HL-60 (cell line): ENCODE measurements at regions not wholly inside any gene's neighbourhood (a gene's known extent, or its start where the extent isn't known, plus 50 kb on each side); places are given as distances from the start of the nearest gene placed in this dataset.

Experiments
- DNase-seq, 2 experiments: peaks; one replicate each; pipeline ENCODE4 v3.0.0-alpha.2; 2010 to 2020; ENCODE audit warnings: low read depth in 1 of 2, low spot score in 1 of 2
- H3K27ac ChIP-seq: fragments of 250-450 bp; sonication (Bioruptor Pico); replicated peaks from 2 replicates; pipeline ENCODE4 v1.5.1; 2020; ENCODE audit warnings: mild to moderate bottlenecking, moderate library complexity
- H3K27me3 ChIP-seq: fragments of 250-450 bp; sonication (Bioruptor Pico); 2 replicates; pipeline ENCODE4 v1.5.1; 2021; ENCODE audit warnings: mild to moderate bottlenecking, moderate library complexity; ENCODE audit not compliant: insufficient read depth, poor library complexity, severe bottlenecking
- H3K4me3 ChIP-seq: replicated peaks from 2 replicates; pipeline ENCODE4 v1.5.1; 2011; ENCODE audit warnings: mild to moderate bottlenecking, control low read depth, low read length; ENCODE audit not compliant: insufficient read depth
- CTCF ChIP-seq: IDR thresholded peaks from one replicate; pipeline ENCODE4 v1.5.1; 2011; ENCODE audit warnings: low read length, control low read depth, inconsistent platforms; ENCODE audit not compliant: insufficient read depth
- GABPA ChIP-seq: IDR thresholded peaks from 2 replicates; pipeline ENCODE4 v1.6.1; 2012; ENCODE audit warnings: low read depth
- POLR2AphosphoS5 ChIP-seq: IDR thresholded peaks from 2 replicates; pipeline ENCODE4 v1.6.1; 2012; ENCODE audit warnings: low read depth
- REST ChIP-seq: IDR thresholded peaks from 2 replicates; pipeline ENCODE4 v1.6.1; 2012; ENCODE audit warnings: low read depth; ENCODE audit not compliant: insufficient replicate concordance
- SPI1 ChIP-seq: IDR thresholded peaks from 2 replicates; pipeline ENCODE4 v1.6.1; 2012; ENCODE audit warnings: low read depth, mild to moderate bottlenecking, borderline replicate concordance

GRCh38 chr7:10210000-10210399 is 763.7 kb upstream of the PHF14 start:
- no peak for DNase-seq
- TF ChIP-seq REST (no peak), GABPA (no peak), POLR2AphosphoS5 (no peak), SPI1 (no peak), CTCF (no peak)
- Histone ChIP-seq H3K27ac (no peak overlapping the region), H3K27me3 (no peaks in the 10 kb centered on the region), H3K4me3 (no peak overlapping the region)

DNA sequence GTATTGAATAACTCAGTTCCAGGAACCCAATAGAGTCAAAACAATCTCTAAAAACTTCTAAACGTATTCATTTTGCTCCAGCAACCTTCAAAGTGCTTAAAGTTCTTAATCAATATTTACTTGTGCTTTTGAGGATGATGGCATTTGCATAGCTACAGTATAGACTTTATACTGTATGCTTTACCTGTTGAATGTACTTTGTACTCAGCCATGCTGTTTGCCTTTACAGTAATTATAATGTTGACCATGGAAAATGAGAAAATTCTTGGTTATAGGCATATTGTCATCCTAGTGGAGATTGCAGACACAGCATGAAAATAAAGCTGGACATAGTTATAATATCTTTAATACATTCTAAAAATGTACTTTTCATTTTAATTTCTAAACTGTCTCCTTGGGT is 762.7 kb upstream of the PHF14 start:
- no peak overlapping the region for H3K4me3 ChIP-seq

DNA sequence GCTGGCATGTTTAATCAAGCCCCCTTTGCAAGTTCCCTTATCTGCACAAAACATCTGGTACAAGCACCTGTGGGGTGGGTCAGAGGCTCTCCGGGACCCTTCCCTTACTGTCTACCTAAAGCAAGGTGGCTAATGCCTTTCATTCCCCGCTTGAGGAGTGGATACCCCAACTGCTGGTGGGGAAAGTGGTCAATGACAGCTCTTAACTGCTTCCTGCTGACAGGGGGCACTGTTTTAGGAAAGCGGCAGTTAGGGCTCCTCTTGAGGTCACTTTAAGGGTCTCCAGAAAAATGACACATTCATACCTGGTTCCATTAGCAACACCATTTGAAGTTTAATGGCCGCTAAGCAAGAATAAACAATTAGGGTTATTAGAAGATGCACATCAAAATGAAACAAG is 761.8 kb upstream of the PHF14 start:
- no peak overlapping the region for H3K4me3 ChIP-seq
- DNase-seq, result no peak
- TF ChIP-seq GABPA, result no peak
- no peak for TF ChIP-seq POLR2AphosphoS5
- TF ChIP-seq SPI1, result no peak
- TF ChIP-seq REST, result no peak
- no peak for TF ChIP-seq CTCF
- H3K27ac ChIP-seq, result no peak overlapping the region
- no peaks in the 10 kb centered on the region for H3K27me3 ChIP-seq

More for the DNA sequence above, 762.7 kb upstream of the PHF14 start:
- Histone ChIP-seq H3K27ac (no peak overlapping the region), H3K27me3 (no peaks in the 10 kb centered on the region)
- TF ChIP-seq REST, result no peak
- no peak for TF ChIP-seq SPI1
- TF ChIP-seq POLR2AphosphoS5, result no peak
- no peak for TF ChIP-seq CTCF
- TF ChIP-seq GABPA, result no peak
- DNase-seq, result no peak
